GM12864 (cell line): ENCODE measurements at regions not wholly inside any gene's neighbourhood (a gene's known extent, or its start where the extent isn't known, plus 50 kb on each side); places are given as distances from the start of the nearest gene placed in this dataset.
"Not testable (repeated sequence)": the region's sequence is repeated elsewhere in the genome, so short reads cannot be mapped to it uniquely, and the experiment has no call there.

Source experiments
- DNase-seq: peaks from one replicate; pipeline ENCODE4 v3.0.0-alpha.2; 2011; ENCODE audit warnings: low read depth
- H3K4me3 ChIP-seq: 2 replicates; pipeline ENCODE4 v1.5.1; 2011; ENCODE audit warnings: mild to moderate bottlenecking, low read depth, low read length, control low read depth
- TF ChIP-seq, protein P1 (sequence below): IDR thresholded peaks from 2 replicates; pipeline ENCODE4 v1.5.1; 2011; ENCODE audit warnings: low read depth, mild to moderate bottlenecking, moderate library complexity, low read length, control low read depth, inconsistent platforms; ENCODE audit errors: missing control alignments

DNA sequence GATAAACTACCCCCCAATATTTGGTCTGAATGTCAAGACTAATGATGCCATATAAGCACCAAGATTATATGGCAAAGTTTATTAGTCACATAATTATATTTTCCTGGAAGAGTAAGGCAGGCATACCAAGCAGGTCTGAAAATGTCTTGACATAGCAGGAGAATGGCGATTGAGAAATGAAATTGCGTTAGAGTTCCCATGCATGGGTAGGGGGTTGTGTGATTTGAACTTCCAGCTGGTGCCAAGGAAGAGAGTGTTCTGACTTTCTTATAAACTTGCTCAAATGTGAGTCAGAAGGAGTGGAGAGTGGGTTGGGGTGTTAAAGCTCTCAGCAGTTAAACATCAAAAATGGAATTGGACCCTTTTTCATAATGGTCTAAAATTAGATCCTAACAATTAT lies 1200.6 kb upstream of the ACO1 start:
- no peak overlapping the region for H3K4me3 ChIP-seq
- no peak for DNase-seq
- TF ChIP-seq, protein P1, sequence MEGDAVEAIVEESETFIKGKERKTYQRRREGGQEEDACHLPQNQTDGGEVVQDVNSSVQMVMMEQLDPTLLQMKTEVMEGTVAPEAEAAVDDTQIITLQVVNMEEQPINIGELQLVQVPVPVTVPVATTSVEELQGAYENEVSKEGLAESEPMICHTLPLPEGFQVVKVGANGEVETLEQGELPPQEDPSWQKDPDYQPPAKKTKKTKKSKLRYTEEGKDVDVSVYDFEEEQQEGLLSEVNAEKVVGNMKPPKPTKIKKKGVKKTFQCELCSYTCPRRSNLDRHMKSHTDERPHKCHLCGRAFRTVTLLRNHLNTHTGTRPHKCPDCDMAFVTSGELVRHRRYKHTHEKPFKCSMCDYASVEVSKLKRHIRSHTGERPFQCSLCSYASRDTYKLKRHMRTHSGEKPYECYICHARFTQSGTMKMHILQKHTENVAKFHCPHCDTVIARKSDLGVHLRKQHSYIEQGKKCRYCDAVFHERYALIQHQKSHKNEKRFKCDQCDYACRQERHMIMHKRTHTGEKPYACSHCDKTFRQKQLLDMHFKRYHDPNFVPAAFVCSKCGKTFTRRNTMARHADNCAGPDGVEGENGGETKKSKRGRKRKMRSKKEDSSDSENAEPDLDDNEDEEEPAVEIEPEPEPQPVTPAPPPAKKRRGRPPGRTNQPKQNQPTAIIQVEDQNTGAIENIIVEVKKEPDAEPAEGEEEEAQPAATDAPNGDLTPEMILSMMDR: no peak

DNA sequence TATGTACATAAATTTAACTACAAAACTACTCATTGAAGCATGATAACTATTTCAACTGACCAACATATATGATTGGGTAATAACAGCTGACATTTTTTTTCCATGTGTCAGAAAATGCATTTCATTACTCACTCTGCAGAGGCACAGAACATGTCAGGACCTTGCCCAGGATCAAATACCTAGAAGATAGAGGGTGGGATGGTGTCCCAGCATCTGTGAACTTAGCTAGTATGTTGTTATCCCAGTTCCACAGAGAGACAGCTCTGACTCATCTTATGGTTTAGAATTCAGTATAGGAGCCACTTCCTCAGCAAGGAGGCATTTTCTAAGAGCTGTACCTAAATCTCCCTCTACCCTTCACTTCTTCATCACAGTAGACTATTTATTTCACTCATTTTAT lies 1198.6 kb upstream of the ACO1 start:
- H3K4me3 ChIP-seq: no peak overlapping the region
- TF ChIP-seq, protein P1: no peak
- DNase-seq: no peak

DNA sequence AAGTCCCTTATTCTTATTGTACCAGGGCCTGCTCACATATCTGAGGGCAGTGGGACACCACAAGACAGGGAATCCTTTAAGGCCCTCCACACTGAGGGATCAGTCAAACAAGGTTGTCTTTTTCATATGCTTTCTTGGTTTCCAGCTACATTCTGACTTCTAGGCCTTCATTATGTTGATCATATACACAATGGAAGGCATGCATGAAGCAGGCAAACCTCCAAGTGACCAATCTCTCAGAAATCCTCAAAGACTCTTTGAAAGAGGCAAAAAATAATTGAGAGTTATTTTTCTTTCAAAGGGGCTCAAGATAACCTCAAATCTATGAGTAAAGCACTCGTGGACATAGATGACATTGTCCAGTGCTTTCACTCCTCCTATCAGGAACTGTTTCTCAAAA lies 1195.9 kb upstream of the ACO1 start:
- DNase-seq: no peak

DNA sequence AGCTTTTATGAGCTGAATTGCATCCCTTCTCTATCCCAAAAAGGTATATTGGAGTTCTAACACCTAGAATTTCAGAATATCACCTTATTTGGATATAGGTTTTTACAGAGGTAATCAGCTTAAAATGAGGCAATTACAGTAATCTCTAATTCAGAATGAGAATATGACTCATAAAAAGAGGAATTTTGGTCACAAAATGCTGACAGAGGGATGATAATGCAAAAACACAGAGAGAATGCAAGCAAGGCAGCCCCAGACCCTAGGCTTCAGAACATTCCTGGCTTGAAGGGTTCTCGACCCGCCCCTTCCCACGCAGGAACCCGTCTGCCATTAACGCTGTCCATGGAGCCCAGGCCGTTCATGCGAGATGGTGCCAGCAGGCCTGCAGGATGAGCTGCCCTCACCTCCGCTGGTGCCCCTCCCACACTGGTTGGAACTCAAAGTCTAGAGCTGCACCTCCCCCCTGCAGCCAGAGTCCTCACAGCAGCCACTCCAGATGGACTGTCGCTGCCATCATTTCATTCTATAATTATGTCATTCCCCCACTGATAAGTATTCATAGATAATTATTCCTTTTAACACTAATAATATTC lies 1173.4 kb upstream of the ACO1 start:
- peak; percentile 10 for DNase-seq
- TF ChIP-seq, protein P1: no peak
- peak overlapping the region; percentile 34 for H3K4me3 ChIP-seq

More for the DNA sequence above, 1195.9 kb upstream of the ACO1 start:
- TF ChIP-seq, protein P1: no peak
- no peak overlapping the region for H3K4me3 ChIP-seq

DNA sequence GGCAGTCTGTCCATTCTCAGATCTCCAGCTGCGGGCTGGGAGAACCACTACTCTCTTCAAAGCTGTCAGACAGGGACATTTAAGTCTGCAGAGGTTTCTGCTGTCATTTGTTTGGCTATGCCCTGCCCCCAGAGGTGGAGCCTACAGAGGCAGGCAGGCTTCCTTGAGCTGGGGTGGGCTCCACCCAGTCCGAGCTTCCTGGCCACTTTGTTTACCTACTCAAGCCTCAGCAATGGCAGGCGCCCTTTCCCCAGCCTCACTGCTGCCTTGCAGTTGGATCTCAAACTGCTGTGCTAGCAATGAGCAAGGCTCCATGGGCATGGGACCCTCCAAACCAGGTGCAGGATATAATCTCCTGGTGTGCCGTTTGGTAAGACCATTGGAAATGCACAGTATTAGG lies 1154.5 kb upstream of the ACO1 start:
- not testable (repeated sequence) for DNase-seq, H3K4me3 ChIP-seq

DNA sequence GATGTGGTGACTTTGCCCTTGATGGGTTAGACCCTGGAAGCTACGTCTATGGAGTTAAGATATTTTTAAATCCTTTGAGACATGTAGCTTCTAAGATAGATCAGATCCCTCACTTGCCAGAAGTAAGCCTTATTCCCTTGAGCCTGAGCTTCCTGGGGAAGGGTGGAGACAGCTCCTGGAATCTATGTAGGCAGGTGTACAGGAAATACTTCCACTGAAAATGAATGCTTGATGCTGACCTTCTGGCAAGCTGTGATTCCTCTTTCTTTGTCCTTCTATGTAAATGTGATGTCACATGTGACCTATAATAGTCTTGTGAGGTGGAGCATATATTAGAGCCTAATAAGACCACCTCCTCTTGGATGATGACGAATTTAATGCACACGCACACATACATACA lies 1152.0 kb upstream of the ACO1 start:
- no peak overlapping the region for H3K4me3 ChIP-seq
- DNase-seq: no peak
- TF ChIP-seq, protein P1: no peak

DNA sequence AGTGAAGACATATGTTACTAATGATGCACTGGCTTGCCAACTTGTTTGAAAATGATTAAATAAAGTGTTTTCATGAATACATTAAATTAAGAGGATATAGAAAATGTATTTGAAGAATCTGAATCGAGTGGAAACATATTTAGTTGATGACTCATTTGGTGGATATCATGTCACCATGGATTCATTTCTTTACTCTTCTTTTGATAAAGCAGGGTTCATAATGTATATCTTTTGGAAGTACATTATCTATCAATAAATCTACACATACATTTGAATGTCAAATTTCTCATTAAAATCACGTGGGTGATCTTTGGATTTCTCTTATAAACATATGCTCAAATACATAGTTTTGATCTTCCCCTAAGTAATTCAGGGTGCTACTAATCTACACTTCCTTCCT lies 1148.1 kb upstream of the ACO1 start:
- H3K4me3 ChIP-seq: no peak overlapping the region
- TF ChIP-seq, protein P1: no peak
- no peak for DNase-seq
